Liver (tissue), 8 donors: ENCODE measurements at regions not wholly inside any gene's neighbourhood (a gene's known extent, or its start where the extent isn't known, plus 50 kb on each side); places are given as distances from the start of the nearest gene placed in this dataset.

Source experiments
- DNase-seq: peaks from one replicate; pipeline ENCODE4 v3.0.0-alpha.2; 2017; ENCODE audit warnings: low spot score
- H3K27ac ChIP-seq, 2 donors: one replicate each; pipeline ENCODE4 v1.7.0; 2013; ENCODE audit warnings: inconsistent platforms in 2 of 2, low read length in 2 of 2, control low read depth in 1 of 2, low read depth in 1 of 2, mild to moderate bottlenecking in 1 of 2
- H3K27me3 ChIP-seq, 4 donors: one replicate each; pipeline versions ENCODE4 v1.6.1 to v1.7.0; 2013; ENCODE audit warnings: low read length in 3 of 4, inconsistent platforms in 1 of 4, mild to moderate bottlenecking in 1 of 4, moderate library complexity in 1 of 4; ENCODE audit not compliant: control insufficient read depth in 4 of 4, insufficient read depth in 4 of 4
- H3K36me3 ChIP-seq, 4 donors: one replicate each; pipeline versions ENCODE4 v1.6.1 to v1.7.0; 2013; ENCODE audit warnings: low read length in 3 of 4, mild to moderate bottlenecking in 3 of 4, low read depth in 1 of 4, moderate library complexity in 1 of 4; ENCODE audit not compliant: control insufficient read depth in 4 of 4, insufficient read depth in 3 of 4
- H3K4me1 ChIP-seq, 4 donors: one replicate each; pipeline versions ENCODE4 v1.6.1 to v1.7.0; 2013; ENCODE audit warnings: low read length in 3 of 4, mild to moderate bottlenecking in 3 of 4, moderate library complexity in 1 of 4; ENCODE audit not compliant: control insufficient read depth in 4 of 4, insufficient read depth in 4 of 4
- H3K4me3 ChIP-seq, 3 donors: one replicate each; pipeline versions ENCODE4 v1.6.1 to v1.7.0; 2013; ENCODE audit warnings: low read length in 3 of 3, control low read depth in 1 of 3, low read depth in 1 of 3, mild to moderate bottlenecking in 1 of 3
- H3K9ac ChIP-seq, 2 donors: one replicate each; pipeline ENCODE4 v1.7.0; 2013; ENCODE audit warnings: low read length in 2 of 2, mild to moderate bottlenecking in 2 of 2, moderate library complexity in 2 of 2, control low read depth in 1 of 2, low read depth in 1 of 2
- H3K9me3 ChIP-seq, 4 donors: one replicate each; pipeline versions ENCODE4 v1.6.1 to v1.7.0; 2013; ENCODE audit warnings: low read length in 3 of 4; ENCODE audit not compliant: control insufficient read depth in 4 of 4
- ATF3 ChIP-seq: IDR thresholded peaks from 2 replicates; pipeline ENCODE4 v1.6.1; 2016; ENCODE audit warnings: antibody characterized with exemption
- CTCF ChIP-seq: fragments of 150-350 bp; IDR thresholded peaks from 2 replicates; pipeline ENCODE4 v1.5.1; 2017; ENCODE audit warnings: improper control_type of control experiment, low read depth, low read length; ENCODE audit not compliant: missing input control
- EGR1 ChIP-seq, 2 donors: IDR thresholded peaks; 2 replicates each; pipeline ENCODE4 v1.6.1; 2016 to 2018; ENCODE audit warnings: antibody characterized with exemption in 2 of 2, low read depth in 2 of 2
- FOXA1 ChIP-seq: IDR thresholded peaks from 2 replicates; pipeline ENCODE4 v1.6.1; 2016; ENCODE audit warnings: antibody characterized with exemption
- FOXA2 ChIP-seq: IDR thresholded peaks from 2 replicates; pipeline ENCODE4 v1.6.1; 2016; ENCODE audit warnings: antibody characterized with exemption
- GABPA ChIP-seq, 2 donors: IDR thresholded peaks in 1 of 2; conservative IDR thresholded peaks in 1 of 2; 2 replicates each; pipeline ENCODE4 v1.6.1; 2016; ENCODE audit warnings: antibody characterized with exemption in 2 of 2, mild to moderate bottlenecking in 1 of 2, moderate library complexity in 1 of 2
- HNF4A ChIP-seq, 2 donors: conservative IDR thresholded peaks; 2 replicates each; pipeline ENCODE4 v1.6.1; 2016; ENCODE audit warnings: antibody characterized with exemption in 2 of 2, mild to moderate bottlenecking in 2 of 2
- HNF4G ChIP-seq: IDR thresholded peaks from 2 replicates; pipeline ENCODE4 v1.6.1; 2016; ENCODE audit warnings: antibody characterized with exemption
- JUND ChIP-seq, 2 donors: IDR thresholded peaks; 2 replicates each; pipeline ENCODE4 v1.6.1; 2016; ENCODE audit warnings: antibody characterized with exemption in 2 of 2
- MAX ChIP-seq: IDR thresholded peaks from 2 replicates; pipeline ENCODE4 v1.6.1; 2016; ENCODE audit warnings: antibody characterized with exemption
- NR2F2 ChIP-seq: IDR thresholded peaks from 2 replicates; pipeline ENCODE4 v1.6.1; 2016; ENCODE audit warnings: antibody characterized with exemption
- RAD21 ChIP-seq, 2 donors: IDR thresholded peaks; 2 replicates each; pipeline ENCODE4 v1.6.1; 2016; ENCODE audit warnings: antibody characterized with exemption in 2 of 2, mild to moderate bottlenecking in 2 of 2
- REST ChIP-seq: IDR thresholded peaks from 2 replicates; pipeline ENCODE4 v1.6.1; 2016; ENCODE audit warnings: antibody characterized with exemption, mild to moderate bottlenecking
- RXRA ChIP-seq, 2 donors: IDR thresholded peaks; 2 replicates each; pipeline ENCODE4 v1.6.1; 2017 to 2018; ENCODE audit warnings: antibody characterized with exemption in 2 of 2, mild to moderate bottlenecking in 1 of 2
- SP1 ChIP-seq: IDR thresholded peaks from 2 replicates; pipeline ENCODE4 v1.6.1; 2018; ENCODE audit warnings: antibody characterized with exemption, mild to moderate bottlenecking
- TAF1 ChIP-seq: conservative IDR thresholded peaks from 2 replicates; pipeline ENCODE4 v1.6.1; 2016; ENCODE audit warnings: antibody characterized with exemption, mild to moderate bottlenecking
- YY1 ChIP-seq: IDR thresholded peaks from 2 replicates; pipeline ENCODE4 v1.6.1; 2016; ENCODE audit warnings: antibody characterized with exemption, mild to moderate bottlenecking
- ZBTB33 ChIP-seq: IDR thresholded peaks from 2 replicates; pipeline ENCODE4 v1.6.1; 2016; ENCODE audit warnings: antibody characterized with exemption
- WGBS: extraction: QIAGEN DNeasy Blood & Tissue Kit; methylation state at CpG from one replicate; pipeline ENCODE4 v1.1.7; 2013; 5-methylcytosine and 5-hydroxymethylcytosine counted together
- donor health status: healthy.
- donor health status: healthy.
- donor health status: healthy.
- donor health status: healthy.
- donor health status: healthy.

- no peak for TF ChIP-seq REST
- TF ChIP-seq NR2F2 = no peak
- no peak for TF ChIP-seq FOXA2
- TF ChIP-seq ZBTB33 = no peak
- no peak for TF ChIP-seq GABPA (IDR thresholded peaks at IDR 0.05 in 1 of 2, conservative IDR thresholded peaks at IDR 0.05 in 1 of 2)
- no peak for TF ChIP-seq HNF4G
Measured at GRCh38 chr14:98944989-98945388, 327.0 kb downstream of the BCL11B start (continued).

GRCh38 chr14:98945611-98946570 is 326.1 kb downstream of the BCL11B start:
- Histone ChIP-seq H3K9me3 (no peaks in the 10 kb centered on the region), H3K4me3 (no peak overlapping the region), H3K27me3 (peaks cover 0 to 2% (median 0%) of the 10 kb centered on the region in 4 donors), H3K9ac (no peak overlapping the region), H3K36me3 (no peaks in the 10 kb centered on the region), H3K27ac (no peak overlapping the region), H3K4me1 (no peaks in the 10 kb centered on the region)
- TF ChIP-seq RXRA (IDR thresholded peaks at IDR 0.05) (no peak), SP1 (no peak), ATF3 (no peak), NR2F2 (no peak), FOXA2 (no peak), MAX (no peak), JUND (IDR thresholded peaks at IDR 0.05) (no peak), RAD21 (IDR thresholded peaks at IDR 0.05) (no peak), REST (no peak), HNF4G (no peak), ZBTB33 (no peak), YY1 (no peak), HNF4A (conservative IDR thresholded peaks at IDR 0.05) (no peak), FOXA1 (no peak), EGR1 (IDR thresholded peaks at IDR 0.05; ENCODE audit: low read depth in 2 of 2) (no peak), CTCF (no peak), TAF1 (no peak), GABPA (IDR thresholded peaks at IDR 0.05 in 1 of 2, conservative IDR thresholded peaks at IDR 0.05 in 1 of 2) (no peak)
- DNase-seq = no peak
- WGBS = 73% methylated on average over 23 of the region's 23 CpGs
